Stimulated activated CD4-positive, alpha-beta T cell treated with anti-CD3 and anti-CD28 coated beads, Interleukin-1b, Interleukin-23, amount 100 ng/mL, for 48 hours (primary cell): ENCODE measurements at regions not wholly inside any gene's neighbourhood (a gene's known extent, or its start where the extent isn't known, plus 50 kb on each side); places are given as distances from the start of the nearest gene placed in this dataset.

ENCODE experiments used
- DNase-seq: peaks from one replicate; pipeline ENCODE4 v3.0.0-alpha.2; 2020

GRCh38 chr13:22468824-22469223 is 712.0 kb upstream of the SGCG start:
- DNase-seq = no peak

- DNase-seq = no peak
Observed at GRCh38 chr13:22469452-22469851, 711.3 kb upstream of the SGCG start.

DNA sequence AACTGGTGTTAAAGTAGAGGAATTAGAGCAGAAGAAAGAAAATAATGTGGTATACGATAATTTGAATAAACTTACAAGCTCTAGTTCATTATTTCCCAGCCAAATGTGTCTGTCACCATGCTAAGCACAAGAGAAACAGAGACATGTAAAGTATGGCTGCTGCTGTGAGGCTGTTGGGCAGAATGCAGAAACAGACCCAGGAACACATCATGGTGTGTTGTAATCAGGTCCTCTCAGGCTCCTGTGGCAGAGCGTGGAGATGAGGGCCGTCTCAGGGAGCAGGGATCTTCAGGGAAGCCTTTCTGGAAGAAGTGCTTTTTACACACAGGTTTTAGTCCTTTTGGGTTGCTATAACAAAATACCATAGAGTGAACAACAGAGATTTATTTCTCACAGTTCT is 710.7 kb upstream of the SGCG start:
- DNase-seq = no peak

GRCh38 chr13:22482496-22483000 is 698.2 kb upstream of the SGCG start:
- no peak for DNase-seq

DNA sequence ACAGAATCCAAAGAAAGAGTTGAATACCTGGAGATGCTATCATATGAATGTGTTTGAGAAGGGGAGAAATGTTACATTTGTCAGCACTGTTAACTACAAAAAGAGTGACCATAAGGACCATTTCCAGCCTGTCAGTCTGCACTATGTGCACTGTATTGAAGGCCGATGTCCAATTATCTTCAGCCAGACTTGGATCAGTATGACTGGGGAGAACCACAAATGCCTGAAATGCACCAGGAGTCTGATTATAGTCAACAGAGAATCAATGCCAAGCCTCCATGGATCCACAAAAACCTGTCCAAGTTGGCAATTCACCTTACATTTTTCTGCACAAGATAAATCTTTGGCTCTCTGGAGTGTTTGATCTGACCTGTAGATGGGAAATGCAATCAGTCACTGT is 697.5 kb upstream of the SGCG start:
- no peak for DNase-seq

DNA sequence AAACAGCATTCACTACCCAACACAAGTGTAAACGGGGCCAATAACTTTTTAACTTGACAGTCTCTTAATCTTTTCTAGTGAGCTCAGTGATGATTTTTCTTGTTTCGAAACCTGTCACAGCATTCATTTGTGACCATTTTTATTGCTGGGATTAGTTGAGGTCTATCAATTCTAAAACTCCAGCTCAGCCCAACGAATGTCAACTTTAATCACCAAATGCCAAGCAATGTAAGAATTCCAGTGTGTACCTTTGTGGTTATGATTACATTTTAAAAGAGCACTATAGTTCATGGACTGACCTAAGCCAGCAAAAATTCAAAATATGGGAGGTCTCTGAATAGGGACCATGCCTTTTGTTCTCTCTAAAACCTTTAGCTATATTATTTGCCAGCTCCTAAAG is 694.3 kb upstream of the SGCG start:
- DNase-seq = no peak

GRCh38 chr13:22487932-22488331 is 692.8 kb upstream of the SGCG start:
- DNase-seq = no peak

GRCh38 chr13:22489771-22490170 is 691.0 kb upstream of the SGCG start:
- DNase-seq = no peak

DNA sequence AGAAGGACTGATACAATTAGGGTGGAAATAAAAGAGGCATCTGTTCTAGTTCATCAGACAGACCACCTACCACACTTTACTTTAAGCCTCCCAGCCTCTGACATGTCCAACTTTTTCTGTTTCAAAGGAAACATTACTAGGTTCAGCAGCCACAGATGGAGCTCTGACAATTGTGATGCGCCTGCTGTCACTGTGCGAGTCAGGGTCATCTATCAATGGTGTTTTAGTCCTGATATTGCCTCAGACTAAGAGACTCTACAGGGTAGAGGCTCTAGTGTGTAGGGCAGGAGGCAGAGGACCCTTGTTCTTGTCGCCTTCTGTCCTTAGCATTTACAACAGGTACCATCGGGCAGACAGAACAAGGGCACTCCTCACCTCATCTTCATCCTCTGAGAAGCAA is 685.0 kb upstream of the SGCG start:
- DNase-seq = no peak

- DNase-seq = no peak
Observed at GRCh38 chr13:22496803-22497508, 683.8 kb upstream of the SGCG start.

GRCh38 chr13:22497991-22498780 is 682.6 kb upstream of the SGCG start:
- no peak for DNase-seq

GRCh38 chr13:22499919-22500318 is 680.9 kb upstream of the SGCG start:
- DNase-seq = no peak

DNA sequence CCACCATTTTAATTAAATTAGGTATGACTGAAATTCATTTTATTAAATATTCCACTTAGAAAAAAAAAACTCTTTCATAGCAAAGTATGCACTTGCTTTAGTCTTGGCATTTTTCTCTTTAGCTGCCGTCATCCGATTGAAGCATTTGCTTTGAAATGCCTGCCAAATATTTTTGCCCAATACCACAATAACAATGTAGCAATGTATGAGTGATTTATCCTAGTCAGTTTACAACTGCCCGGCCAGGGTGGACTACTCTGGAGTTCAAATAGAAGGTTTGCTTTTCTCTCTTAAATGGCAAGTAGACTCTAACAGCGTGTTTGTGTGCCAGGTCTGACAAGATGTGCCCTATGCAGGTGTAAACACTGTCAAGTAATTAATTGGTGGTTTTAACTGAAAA is 675.3 kb upstream of the SGCG start:
- DNase-seq = no peak

- no peak for DNase-seq
Observed at GRCh38 chr13:22506096-22506691, 674.6 kb upstream of the SGCG start.

DNA sequence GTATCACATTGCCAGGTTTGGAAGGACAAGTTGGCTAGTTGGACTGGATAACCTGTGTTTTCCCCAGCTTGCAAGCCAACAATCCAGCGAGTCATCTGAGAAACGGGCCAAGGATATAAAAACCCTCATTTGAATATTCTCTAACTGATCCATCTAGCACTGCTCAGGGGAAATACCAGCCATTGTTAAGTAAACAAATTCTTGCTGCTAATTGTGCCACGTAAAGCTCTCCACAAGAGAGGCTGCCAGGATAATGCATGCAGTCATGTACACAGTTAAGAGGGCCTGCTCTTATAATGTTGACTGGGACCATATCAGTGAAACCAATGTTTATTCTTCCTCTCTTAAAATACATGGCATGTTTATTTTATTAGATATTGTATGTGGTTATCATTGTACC is 663.2 kb upstream of the SGCG start:
- no peak for DNase-seq

- DNase-seq = no peak
Observed at GRCh38 chr13:22536851-22537250, 643.9 kb upstream of the SGCG start.

GRCh38 chr13:22538400-22538799 is 642.4 kb upstream of the SGCG start:
- DNase-seq = no peak

- no peak for DNase-seq
Observed at GRCh38 chr13:22549126-22549525, 631.7 kb upstream of the SGCG start.

- no peak for DNase-seq
Observed at GRCh38 chr13:22561581-22561980, 619.2 kb upstream of the SGCG start.

- DNase-seq = no peak
Observed at GRCh38 chr13:22562116-22562515, 618.7 kb upstream of the SGCG start.

DNA sequence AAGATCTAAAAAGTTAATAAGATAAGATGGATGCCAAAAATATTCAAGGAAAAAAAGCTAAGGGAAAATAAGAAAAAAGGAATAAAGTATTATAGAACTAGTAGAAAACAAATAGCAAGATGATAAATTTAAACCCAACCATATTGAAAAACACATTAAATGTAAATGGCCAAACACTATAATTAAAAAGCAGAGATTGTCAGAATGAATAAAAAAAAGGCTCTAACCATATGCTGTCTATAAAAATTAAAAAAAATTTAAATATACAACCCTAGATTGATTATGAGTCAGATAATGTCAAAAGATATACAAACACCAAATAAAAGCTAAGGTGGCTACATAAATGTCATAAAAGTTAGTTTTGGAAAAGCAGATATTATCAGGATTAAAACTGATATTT is 617.5 kb upstream of the SGCG start:
- no peak for DNase-seq

GRCh38 chr13:22569811-22570210 is 611.0 kb upstream of the SGCG start:
- DNase-seq = no peak

- no peak for DNase-seq
Observed at GRCh38 chr13:22589880-22590279, 590.9 kb upstream of the SGCG start.

- no peak for DNase-seq
Observed at GRCh38 chr13:22592515-22592914, 588.3 kb upstream of the SGCG start.
